NOMO-1 treated with dmso at 0.1 percent for 144 hours (cell line): ENCODE measurements at regions not wholly inside any gene's neighbourhood (a gene's known extent, or its start where the extent isn't known, plus 50 kb on each side); places are given as distances from the start of the nearest gene placed in this dataset.

Experiments used
- DNase-seq: peaks from one replicate; lab custom pipeline; 2025; ENCODE audit not compliant: unreplicated experiment; lab: John Stamatoyannopoulos, UW

DNA sequence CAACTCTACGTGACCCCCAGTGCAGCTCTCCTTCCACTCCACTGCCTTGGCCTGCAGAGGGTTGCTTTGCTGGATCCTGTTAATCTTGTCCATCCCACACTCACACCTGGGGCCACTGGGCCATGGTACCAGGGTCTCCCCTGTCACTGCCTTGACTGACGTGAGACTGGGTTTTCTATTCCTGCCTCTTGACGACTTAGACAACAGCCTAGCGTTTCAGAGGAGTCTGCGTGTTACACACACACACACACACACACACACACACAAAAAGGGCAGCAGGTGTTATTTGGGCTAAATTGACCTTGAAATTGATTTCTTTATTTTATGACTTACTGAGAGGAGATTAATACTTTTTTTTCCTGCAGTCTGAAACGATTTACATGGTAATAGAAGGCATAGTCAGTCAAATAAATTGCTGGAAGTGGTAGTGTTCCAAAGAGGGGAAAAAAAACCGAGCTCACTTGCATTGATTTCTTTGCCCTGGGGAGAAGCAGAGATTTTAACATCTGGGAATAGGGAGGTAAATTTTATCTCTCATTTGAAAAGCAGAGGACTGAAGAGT is 492.3 kb upstream of the EEF2KMT start:
- no peak for DNase-seq

DNA sequence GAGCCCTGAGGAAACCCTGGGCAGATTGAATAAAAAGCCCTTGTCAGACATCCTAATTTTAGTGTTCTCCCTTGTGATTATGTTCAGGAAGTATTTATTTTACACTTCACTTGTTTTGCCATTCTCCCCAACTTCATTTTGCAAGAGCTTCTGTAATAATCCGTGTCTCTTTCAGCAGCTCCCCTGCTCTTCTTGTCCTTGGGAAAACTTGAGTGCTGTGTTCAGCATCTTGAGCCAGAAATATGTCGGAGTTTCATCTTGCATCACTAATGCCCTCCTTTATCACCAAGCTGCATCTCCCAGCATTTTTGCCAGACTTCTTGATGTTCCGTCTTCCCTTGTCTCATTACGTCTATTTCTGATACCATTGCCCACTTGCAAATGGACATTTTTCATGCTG is 486.5 kb upstream of the EEF2KMT start:
- no peak for DNase-seq

DNA sequence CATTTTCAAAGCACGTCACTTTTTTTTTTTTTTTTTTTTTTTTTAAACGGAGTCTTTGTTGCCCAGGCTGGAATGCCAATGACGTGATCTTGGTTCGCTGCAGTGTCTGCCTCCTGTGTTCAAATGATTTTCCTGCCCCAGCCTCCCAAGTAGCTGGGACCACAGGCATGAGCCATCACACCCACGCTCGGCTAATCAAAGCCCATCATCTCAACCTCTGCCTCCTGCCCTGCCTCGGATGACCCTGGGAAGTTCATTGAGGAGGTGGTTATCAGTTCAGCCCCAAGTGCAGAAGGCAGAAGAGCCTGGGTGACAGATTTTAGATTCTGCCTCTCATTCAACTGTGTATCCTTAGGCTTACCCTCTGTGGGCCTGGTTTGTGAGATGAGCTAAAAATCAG is 484.9 kb upstream of the EEF2KMT start:
- DNase-seq: no peak

DNA sequence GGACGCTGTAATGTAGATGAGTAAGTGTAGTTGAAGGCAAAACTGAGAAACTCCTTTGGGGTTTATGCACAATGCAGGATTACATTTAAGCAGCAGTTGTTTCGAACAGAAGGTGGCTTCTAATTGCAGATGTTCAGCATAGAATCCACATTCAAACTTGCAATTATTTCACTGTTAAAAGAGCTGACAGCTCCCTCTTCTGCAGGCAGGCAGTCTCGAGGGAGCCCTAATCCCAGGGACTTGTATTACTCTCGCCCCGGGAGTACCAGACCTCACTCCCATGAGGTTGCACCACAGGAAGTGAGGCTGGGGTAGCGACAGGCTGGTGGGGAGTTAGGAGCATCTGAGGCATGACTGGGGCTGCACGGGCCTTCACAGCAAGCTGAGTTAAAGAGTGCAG is 484.3 kb upstream of the EEF2KMT start:
- DNase-seq: no peak

DNA sequence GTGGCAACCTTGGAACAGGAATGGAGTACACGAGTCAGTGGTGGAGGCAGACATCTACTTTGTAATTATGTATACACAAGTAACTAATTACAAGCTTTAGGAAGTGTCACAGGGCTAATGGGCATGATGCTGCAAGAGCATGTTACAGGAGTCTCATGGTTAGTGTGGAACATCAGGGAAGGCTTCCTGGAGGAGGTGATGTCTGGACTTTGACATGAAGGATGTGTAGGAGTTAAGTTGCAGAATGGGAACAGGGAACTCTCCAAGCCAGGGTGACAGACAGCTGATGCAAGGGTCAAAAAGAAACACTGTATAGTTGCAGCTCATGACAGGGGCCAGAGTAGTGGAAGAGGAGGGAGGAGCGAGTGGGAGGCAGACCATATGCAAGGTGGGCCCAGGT is 483.8 kb upstream of the EEF2KMT start:
- no peak for DNase-seq

DNA sequence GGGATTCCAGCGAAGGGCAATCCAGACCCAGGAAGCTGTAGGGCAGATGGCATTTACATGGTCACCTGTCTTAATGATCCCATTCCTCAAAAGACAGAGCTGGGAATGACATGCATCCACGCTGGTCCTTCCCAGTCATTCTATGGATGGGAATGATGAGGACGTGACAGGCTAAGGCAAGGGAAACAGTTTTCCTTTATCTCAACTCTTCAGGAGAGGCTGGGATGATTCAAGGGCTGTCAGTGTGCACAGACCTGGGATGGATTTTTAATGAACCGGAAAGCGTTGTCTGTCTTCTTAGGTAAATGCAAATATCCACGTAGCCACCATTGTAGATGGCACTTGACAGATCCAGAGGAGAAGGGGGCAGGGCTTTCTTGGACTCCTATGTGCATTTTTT is 483.2 kb upstream of the EEF2KMT start:
- no peak for DNase-seq

DNA sequence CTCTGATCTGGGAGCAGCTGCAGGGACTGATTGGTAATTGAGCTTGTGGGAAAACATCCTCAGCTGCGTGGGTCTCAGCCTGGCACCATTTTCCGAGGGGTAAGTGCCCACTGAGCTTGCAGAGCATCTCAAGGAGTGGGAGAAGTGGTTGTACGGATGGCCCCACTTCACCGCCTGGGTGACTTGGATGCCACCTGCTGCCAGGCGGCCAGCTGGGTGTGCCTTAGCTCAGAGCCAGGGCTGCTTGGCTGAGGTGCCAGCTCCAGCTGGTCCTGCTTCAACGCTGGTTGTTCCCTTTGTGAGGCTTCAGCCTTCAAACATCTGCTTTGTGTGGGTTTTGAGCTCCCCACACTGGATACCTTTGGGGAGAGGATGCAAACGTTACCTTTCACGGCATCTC is 482.7 kb upstream of the EEF2KMT start:
- no peak for DNase-seq

DNA sequence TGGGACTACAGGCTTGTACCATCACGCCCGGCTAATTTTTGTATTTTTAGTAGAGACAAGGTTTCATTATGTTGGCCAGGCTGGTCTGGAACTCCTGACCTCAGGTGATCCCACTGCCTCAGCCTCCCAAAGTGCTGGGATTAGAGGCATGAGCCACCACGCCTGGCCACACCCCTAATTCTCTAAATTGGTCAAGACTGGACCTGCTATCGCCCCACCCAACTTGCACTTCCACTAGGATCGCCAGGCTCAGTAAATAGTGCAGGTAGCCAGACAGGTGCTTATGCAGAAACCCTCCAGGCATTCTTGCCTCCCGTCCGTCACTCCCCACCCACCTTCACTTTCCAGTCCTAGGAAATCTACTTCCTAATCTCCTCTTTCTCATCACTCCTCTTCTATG is 481.4 kb upstream of the EEF2KMT start:
- DNase-seq: no peak

DNA sequence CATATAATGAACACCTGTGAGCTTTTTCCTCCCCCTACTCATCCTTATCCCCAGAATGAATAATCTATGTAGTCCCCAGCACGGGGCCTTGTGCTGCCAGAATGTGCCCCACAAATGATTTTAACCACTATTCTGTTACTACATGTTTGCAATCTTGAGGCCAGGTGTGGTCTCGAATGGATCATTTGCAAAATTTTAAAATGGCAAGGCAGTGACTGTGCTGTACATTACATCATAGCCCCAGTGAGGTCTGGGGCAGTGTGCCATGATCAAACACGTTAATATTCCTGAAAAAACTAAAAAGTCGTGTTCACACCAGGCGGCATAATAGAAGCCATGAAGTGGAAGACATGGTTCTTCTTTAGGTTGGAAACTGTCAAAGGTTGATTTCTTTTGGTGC is 479.9 kb upstream of the EEF2KMT start:
- no peak for DNase-seq

DNA sequence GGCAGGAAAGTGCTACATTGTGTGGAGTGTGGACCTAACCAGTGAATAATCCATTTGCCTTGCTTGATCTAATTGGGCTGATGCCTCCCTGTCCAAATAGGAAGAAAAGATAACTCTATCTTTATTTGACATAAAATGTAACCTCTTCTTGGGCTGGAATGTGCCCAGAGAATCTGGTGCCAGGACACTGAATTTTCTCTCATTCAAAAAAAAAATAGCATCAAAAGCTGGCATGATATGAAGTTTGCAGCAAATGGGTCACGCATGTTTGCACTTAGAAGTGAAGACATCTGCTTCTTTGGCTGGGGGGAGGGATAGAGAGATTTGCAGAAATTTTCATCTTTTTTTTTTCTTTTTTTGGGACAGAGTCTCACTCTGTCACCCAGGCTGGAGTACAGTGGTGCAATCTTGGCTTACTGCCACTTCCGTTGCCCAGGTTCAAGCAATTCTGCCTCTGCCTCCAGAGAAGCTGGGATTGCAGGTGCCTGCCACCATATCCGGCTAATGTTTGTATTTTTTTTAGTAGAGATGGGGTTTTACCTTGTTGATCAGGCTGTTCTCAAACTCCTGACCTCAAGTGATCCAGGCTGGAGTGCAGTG is 478.2 kb upstream of the EEF2KMT start:
- no peak for DNase-seq

DNA sequence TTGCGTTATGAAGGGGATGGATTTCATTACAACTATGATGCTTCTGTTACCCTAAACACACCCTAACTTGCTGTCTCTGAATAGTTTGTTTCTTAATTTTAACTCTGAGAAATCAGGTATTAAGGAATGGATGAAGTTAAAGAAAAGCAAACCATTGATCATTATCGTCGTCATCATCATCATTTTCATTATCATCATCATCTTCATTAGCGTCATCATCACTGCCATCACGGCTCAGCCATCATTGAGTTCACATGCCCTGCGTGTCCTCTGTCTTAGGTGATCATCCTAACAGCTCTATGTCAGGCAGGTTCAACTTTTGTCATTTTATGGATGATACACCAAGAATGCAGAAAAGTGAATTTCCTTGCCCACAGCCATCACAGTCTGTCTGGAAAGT is 477.5 kb upstream of the EEF2KMT start:
- DNase-seq: no peak

DNA sequence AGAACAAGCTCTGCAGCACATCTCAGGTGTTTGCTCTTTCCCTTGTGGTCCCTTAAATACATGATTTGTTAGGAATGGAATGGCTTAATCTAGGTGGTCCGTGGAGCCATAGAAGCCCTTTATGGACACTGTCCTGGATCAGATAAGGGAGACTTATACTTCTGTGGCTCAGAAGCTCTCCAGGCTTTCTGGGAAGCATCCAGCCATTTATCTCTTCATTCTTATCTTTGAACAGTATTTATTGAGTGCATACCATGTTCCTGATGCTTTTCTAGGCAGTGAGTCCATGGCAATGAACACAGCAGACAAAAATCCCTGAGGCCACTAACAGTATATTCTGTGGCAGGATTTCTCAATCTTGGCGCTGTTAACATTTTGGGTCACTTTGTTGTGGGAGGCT is 474.5 kb upstream of the EEF2KMT start:
- no peak for DNase-seq

DNA sequence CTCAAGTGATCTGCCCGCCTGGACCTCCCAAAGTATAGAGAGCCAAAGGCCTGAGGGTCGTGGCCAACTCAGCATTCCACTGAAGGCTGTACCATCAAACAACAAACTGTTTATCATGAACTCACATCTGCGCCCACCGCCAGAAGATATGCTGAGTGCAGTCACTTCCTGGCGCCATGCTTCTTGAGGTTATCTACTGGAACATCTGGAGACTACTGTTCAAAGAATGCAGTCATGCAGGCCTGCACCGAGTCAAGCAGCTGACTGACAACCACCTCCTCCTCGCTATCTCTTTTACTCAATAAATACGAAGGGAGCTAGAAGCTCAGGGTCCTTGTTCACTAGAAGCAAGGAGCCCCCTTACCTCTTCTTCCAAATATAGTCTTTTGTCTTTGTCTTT is 473.9 kb upstream of the EEF2KMT start:
- DNase-seq: no peak

DNA sequence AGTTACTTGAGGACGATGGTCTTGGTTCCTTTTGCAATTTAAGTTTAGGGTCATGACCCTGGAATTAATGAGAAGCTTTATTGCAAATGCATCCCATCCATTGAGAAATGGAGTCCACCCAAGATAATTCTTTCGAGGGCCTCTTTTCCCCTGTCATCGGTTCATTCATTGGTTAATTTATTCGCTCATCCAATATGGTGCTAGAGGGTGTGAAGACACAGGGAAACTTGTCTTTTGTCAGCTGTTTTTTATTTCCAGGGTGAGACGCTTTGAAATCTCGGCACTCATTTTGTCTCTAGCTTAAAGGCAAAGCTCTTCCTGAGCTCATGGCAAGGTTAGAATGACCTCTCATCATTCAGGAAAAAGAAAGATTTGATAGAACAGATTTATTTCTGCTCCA is 464.2 kb upstream of the EEF2KMT start:
- DNase-seq: no peak

DNA sequence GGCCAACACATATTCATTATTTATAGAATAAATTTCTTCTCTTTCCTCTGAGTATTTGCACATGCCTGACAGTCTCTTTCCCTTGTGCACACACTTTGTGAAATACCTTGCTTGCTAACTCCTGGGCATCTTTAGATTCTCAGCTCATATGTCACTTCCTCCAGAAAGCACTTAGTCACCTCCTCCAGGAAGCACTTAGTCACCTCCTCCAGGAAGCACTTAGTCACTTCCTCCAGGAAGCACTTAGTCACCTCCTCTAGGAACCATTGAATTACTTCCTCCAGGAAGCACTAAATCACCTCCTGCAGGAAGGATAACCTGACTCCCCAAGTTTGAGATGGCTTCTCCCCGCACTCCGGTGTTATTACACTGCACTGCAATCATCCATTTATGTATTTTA is 462.5 kb upstream of the EEF2KMT start:
- DNase-seq: no peak

DNA sequence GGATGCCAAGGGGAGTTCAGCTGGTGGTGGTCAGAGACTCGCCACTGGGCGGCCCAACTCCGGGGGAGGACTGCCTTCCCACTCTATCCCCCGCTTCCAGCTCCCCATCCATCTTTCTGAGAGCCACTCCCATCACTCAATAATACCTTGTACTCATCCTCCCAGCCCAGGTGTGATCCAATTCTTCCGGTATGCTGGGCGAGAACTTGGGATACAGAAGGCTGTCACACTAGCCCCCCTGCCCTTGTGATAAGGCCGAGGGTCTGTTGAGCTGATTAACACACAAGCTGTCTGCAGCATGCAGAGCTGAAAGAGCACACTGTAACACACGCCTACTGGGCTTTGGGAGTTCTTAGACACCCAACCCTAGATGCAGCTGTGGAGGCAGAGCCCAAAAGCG is 460.4 kb upstream of the EEF2KMT start:
- no peak for DNase-seq

DNA sequence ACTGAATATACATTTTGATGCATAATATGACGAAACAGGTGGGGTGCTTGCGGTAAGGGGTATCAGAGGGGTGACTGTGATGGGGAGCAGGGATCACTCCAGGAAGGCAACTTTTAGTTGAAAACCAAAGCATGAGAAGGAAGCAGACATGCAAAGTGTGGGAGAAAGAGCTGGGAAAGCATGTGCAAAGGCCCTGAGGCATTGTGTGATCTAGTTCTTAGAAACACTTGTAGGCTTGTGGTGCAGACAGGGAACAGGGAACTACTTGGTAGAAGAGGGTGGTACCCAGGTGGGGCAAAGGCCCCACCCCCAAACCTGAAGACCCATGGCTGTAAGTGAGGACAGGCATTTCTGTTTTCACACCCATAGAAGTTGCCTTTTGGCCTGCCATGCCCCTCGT is 459.9 kb upstream of the EEF2KMT start:
- no peak for DNase-seq

DNA sequence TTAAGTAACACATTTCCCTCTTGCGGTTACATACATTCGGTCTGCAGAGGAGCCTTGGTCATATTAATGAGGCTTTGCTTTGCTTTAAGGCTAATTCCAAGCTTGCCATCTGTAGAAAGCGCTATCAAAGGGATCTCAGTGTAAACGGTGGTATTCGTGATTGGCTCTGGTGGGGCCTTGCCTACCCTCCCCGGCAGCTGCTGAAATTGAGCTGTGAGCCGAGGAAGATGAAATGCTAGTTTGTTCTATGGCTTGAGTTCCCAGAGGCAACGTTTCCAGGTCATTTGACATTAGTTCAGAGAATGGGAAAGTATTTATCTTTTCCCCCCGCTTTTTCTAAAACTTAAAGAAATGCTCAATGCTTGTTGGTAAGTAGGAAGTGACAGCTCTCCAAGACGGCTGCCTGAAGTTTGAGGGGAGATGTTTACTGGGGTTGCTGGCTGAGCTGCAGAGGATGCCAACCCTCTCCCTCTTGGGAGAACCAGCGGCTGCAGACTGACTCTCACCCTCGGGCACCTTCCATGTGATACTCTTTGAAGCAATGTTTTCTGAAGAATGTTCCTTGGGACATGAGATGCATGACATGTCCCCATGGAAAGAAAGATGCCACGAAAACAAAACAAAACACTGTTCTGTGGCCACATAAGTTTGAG is 458.7 kb upstream of the EEF2KMT start:
- DNase-seq: no peak

DNA sequence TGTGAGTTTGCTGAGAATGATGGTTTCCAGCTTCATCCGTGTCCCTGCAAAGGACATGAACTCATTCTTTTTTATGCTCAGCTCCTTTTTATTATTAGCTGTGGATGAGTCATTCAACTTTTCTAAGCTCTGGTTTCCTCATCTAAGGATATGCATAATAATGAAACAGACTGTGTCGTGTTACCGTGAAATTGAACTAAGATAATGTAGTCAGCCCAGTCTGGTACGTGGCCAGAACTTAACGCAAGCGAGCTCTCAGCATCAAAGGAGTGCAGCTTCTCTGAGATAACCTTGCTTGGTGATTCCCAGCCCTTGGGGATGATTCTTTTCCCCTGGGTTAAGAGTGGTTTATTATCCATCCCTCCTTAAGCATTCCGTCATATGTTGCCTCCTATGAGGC is 454.3 kb upstream of the EEF2KMT start:
- DNase-seq: no peak

DNA sequence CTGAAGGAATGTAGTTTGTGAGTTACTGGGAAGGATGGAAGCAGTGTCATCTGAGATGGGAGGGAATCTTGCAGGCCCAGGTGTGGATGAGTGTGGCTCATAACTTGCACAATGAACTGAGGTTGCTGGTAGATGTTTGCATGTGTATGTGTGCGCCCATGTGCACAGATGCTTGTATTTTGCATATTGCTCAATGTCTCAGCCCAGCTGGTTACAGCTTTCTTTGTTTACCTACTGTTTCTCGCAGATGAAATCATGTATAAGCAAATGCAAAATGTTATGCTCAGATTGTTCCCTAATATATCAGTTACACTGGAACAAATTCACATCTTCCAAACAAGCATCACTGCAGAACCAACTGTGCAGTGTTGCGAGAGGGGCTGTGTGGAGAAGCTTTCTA is 452.2 kb upstream of the EEF2KMT start:
- DNase-seq: no peak

DNA sequence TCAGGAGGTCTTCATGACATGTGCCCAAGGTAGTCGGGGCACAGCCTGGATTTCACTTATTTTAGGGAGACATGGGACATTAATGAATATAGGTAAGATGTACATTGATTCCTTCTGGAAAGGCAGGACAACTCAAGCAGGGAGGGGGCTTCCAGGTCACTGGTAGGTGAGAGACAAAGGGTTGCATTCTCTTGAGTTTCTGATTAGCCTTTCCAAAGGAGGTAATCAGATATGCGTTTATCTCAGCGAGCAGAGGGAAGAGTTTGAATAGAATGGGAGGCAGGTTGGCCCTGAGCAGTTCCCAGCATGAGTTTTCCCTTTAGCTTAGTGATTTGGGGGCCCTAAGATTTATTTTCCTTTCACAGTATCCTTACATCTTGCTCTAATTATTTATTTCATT is 443.8 kb upstream of the EEF2KMT start:
- DNase-seq: no peak

DNA sequence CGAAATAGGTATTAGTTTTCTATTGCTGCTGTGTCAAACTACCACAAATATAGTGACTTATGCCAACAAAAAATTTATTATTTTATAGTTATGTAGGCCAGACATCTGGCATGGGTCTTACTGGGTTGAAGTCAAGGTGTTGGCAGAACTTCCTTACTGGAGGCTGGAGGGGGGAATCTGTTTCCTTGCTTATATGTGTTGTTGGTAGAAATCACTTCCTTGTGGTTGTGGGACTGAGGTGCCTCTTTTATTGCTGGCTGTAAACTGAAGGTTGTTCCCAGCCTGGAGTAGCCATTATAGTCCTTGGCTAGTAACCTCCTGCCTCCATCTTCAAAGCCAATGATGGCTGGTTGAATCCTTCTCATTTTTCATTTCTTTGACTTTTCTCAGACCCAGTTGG is 439.8 kb upstream of the EEF2KMT start:
- DNase-seq: no peak

DNA sequence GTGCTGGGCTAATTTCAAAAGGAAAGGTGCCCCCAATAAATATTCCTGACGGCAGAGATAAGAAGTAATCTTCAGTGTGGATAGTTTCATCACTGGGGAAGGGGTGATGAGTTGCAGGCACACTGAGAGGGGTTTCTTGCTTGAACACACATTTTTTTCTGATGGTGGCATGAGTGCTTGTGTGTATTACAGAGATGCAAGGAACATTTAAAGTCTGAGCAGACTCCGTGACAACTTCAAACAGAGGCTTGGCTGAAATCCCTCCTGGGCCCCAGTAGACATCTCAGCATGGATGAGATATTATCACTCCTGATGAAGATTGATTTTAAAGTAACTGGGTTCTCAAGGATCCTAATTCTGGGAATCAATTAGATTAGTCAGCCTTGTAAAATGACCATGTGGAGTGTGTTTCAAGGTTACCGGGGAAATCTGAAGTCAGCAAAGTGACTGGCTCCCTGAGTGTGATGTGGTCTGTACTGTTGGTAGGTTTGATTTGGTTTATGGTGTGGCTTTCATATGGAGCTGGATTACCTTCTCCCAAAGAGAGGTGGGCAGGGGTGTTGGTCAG is 435.8 kb upstream of the EEF2KMT start:
- no peak for DNase-seq
